ENCODE measurements at regions not wholly inside any gene's neighbourhood (a gene's known extent, or its start where the extent isn't known, plus 50 kb on each side); places are given as distances from the start of the nearest gene placed in this dataset.
"Not testable (repeated sequence)": the region's sequence is repeated elsewhere in the genome, so short reads cannot be mapped to it uniquely, and the experiment has no call there.

DNA sequence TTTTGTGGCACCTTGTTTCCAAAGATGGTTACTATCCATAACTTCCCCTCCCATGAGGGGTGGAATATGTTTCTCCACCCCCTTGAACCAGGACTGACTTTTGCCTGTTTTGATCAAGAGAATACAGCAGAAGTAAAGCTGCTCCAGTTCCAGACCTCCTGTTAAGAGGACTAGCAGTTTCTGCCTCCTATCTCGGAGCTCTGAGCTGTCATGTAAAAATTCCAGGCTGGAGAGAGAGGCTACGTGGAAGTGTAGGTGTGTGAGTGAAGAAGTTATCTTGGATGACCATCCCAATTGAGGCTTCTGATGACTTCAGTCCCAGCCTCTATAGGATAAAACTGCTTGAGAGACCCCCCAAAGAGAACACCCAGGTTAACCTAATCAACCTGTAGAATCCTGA lies 511.7 kb upstream of the IMPG1 start:
- H3K9me3 Mint-ChIP-seq = peaks cover 5 to 12% of the 10 kb centered on the region in 2 donors
- DNase-seq (ENCODE audit: low spot score in 2 of 2) (no peak), ATAC-seq (no peak)
- no peak overlapping the region for H3K27ac Mint-ChIP-seq
- H3K36me3 Mint-ChIP-seq = no peaks in the 10 kb centered on the region

DNA sequence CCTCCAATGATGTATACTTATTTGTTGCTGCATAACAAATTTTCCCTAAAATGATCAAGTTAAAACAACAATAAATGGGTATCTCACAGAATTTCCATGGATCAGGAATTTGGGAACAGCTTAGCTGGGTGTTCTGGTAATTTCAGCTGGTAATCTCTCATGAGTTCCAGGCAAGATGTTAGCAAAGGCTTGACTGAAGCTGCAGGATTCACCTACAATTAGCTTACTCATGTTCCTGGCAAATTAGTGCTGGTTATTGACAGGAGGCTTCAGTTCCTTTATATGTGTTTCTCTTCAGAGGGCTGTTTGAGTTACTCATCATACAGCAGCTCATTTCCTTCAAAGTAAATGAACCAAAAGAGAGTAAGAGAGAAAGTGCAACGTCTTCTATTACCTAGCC lies 506.3 kb upstream of the IMPG1 start:
- ATAC-seq = no peak
- Mint-ChIP-seq H3K27ac (no peak overlapping the region), H3K9me3 (peaks cover 5 to 12% of the 10 kb centered on the region in 2 donors), H3K36me3 (no peaks in the 10 kb centered on the region)
- no peak for DNase-seq (ENCODE audit: low spot score in 2 of 2)

DNA sequence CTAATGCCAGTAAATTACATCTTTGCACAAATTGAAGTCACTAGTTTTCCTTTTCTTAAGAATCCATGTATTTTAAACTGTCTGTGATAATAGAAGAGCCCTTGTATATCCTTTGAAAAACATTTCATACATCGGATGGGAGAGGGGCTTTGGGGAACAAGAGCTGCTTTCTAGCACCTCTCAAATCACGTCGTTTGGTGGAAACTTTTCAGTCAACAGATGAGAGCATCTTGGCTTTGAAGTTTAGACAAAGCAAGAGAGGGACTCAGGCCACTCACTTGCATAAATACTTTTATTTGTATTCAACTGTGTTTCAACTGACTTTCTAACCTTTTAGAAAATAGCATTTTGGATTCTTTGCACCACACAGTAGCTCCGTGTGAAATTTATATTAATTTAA lies 502.3 kb upstream of the IMPG1 start:
- Mint-ChIP-seq H3K36me3 (no peaks in the 10 kb centered on the region), H3K27ac (no peak overlapping the region), H3K9me3 (peaks cover 0 to 3% of the 10 kb centered on the region in 2 donors)
- DNase-seq (ENCODE audit: low spot score in 2 of 2) = no peak
- no peak for ATAC-seq

DNA sequence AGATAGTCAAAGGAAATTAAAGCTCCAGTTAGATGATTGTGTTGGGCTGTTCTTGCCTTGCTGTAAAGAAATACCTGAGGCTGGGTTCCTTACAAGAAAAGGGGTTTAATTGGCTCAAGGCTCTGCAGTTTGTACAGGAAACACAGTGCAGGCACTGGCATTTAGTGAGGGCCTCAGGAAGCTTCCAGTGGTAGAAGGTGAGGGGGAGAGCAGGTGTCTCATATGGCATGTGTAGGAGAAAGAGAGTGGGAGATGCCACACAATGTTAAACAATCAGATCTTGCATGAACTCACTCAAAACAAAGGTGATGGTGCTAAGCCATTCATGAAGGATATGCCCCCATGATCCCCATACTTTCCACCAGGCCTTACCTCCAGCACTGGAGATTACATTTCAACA lies 493.5 kb upstream of the IMPG1 start:
- Mint-ChIP-seq H3K27ac (no peak overlapping the region), H3K36me3 (peaks cover 0 to 10% of the 10 kb centered on the region in 2 donors), H3K9me3 (peaks cover 11 to 13% of the 10 kb centered on the region in 2 donors)
- ATAC-seq (no peak), DNase-seq (ENCODE audit: low spot score in 2 of 2) (no peak)

DNA sequence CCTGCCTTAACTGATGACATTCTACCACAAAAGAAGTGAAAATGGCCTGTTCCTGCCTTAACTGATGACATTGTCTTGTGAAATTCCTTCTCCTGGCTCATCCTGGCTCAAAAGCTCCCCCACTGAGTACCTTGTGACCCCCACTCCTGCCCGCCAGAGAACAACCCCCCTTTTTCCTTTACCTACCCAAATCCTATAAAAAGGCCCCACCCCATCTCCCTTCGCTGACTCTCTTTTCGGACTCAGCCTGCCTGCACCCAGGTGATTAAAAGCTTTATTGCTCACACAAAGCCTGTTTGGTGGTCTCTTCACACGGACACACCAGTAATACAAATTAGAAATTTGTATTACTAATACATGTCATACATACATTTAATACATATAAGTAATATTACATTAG lies 489.9 kb upstream of the IMPG1 start:
- ATAC-seq; H3K36me3 Mint-ChIP-seq; H3K9me3 Mint-ChIP-seq; H3K27ac Mint-ChIP-seq; DNase-seq (ENCODE audit: low spot score in 2 of 2): not testable (repeated sequence)

DNA sequence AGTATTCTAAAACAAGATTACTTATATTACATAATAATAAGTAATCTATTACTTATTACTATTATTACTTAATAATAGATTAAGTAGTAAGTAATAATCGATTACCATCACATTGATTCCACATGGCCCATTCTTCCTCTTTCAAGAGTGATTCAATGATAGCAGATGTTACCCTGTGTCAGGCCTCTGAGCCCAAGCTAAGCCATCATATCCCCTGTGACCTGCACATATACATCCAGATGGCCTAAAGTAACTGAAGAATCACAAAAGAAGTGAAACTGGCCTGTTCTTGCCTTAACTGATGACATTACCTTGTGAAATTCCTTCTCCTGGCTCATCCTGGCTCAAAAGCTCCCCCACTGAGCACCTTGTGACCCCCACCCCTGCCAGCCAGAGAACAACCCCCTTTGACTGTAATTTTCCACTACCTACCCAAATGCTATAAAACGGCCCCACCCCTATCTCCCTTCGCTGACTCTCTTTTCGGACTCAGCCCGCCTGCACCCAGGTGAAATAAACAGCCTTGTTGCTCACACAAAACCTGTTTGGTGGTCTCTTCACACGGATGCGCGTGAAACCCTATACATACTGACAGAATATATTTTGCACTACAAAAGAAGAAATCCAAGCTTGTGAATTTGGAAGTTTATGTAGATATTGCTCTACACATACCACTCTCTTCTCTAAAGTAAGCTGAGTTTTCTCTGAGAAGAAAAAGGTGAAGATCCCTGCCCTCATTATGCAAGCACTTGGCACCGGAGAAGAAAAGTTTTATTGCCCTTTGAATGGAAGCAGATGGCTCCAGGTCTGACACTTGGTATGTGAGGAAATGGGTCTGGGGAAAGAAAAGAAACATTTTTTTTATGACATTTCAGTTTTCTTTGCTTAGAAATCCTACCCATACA lies 488.6 kb upstream of the IMPG1 start:
- DNase-seq (ENCODE audit: low spot score in 2 of 2); ATAC-seq; H3K36me3 Mint-ChIP-seq; H3K9me3 Mint-ChIP-seq; H3K27ac Mint-ChIP-seq: not testable (repeated sequence)

DNA sequence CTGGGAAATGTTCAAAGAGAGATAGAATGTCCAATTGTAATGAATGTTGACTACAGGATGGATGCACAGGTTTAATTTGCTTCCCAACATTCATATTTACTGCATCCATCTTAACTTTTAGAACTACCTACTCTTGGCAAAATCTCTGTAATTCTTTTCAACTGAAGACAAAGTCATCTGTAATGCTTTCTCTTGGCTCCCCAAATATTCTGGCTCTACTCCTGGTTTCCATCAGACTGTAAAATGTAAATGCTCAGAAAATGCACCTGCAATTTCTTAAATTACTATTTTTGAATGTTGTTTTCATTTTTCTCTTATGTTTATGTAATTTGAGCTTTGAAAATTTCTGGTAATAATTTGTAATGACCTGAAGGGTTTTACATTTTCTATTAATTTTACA lies 480.8 kb upstream of the IMPG1 start:
- H3K9me3 Mint-ChIP-seq = peaks cover 9 to 18% of the 10 kb centered on the region in 2 donors
- DNase-seq (ENCODE audit: low spot score in 2 of 2) = no peak
- no peak overlapping the region for H3K27ac Mint-ChIP-seq
- no peaks in the 10 kb centered on the region for H3K36me3 Mint-ChIP-seq
- no peak for ATAC-seq

DNA sequence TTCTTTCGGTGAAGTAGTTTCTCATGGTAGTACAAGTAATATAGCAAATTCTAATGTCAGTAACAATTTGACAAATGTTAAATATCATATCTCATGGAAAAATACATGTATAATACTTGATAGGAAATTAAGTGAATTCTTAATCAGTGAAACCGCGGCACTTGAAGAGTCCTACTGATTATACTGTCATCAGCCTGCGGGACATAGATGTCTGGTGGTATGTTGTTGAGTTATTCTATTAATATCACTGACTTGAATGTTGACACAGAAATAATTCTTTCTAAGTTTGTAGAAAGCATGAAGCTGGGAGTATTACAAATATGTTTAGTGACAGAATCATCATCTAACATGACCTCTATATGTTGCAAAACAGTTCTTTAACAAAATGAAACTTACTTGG lies 479.8 kb upstream of the IMPG1 start:
- H3K27ac Mint-ChIP-seq = no peak overlapping the region
- H3K9me3 Mint-ChIP-seq = peaks cover 9 to 13% of the 10 kb centered on the region in 2 donors
- ATAC-seq (no peak), DNase-seq (ENCODE audit: low spot score in 2 of 2) (no peak)
- no peaks in the 10 kb centered on the region for H3K36me3 Mint-ChIP-seq

DNA sequence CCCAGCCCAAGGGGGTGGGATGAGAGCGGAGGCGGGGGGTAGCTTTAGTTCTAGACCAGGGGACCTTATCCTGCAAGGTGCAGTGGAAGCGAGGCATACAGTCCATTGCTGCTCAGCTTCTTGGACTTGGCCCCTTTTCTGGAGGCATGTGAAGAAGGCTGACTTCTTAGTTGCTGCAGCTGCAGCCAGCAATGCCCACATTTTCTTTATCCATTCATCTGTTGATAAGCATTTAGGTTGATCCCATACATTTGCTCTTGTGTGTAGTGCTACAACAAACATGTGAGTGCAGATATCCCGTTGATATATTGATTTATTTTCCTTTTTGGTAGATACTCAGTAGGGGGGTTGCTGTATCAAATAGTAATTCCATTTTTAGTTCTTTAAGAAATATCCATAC lies 461.2 kb upstream of the IMPG1 start:
- DNase-seq (ENCODE audit: low spot score in 2 of 2) (no peak), ATAC-seq (no peak)
- H3K27ac Mint-ChIP-seq = no peak overlapping the region
- H3K9me3 Mint-ChIP-seq = peaks cover 26 to 34% of the 10 kb centered on the region in 2 donors
- H3K36me3 Mint-ChIP-seq = peaks cover 5% of the 10 kb centered on the region in 2 donors

DNA sequence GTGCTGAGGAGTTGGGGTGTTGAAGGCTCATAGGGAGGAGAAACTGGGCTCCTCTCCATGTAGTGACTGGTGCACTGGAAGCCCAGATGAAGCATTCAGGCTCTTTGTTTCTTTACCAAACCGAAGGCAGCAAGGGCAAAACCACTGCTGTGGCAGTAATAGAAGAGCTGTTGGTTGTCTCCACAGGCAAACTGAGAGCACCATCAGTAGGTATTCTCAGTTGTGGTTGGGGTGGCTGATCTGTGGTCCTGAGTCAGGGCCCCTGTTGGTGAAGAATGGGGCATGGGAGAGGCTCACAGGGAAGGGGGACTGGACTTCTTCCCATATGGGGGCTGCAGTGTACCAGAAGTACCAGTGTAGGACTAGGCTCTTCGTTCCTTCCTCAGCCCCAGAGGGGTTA lies 460.2 kb upstream of the IMPG1 start:
- peaks cover 34 to 42% of the 10 kb centered on the region in 2 donors for H3K9me3 Mint-ChIP-seq
- H3K27ac Mint-ChIP-seq = no peak overlapping the region
- ATAC-seq (no peak), DNase-seq (ENCODE audit: low spot score in 2 of 2) (no peak)
- H3K36me3 Mint-ChIP-seq = peaks cover 5% of the 10 kb centered on the region in 2 donors

DNA sequence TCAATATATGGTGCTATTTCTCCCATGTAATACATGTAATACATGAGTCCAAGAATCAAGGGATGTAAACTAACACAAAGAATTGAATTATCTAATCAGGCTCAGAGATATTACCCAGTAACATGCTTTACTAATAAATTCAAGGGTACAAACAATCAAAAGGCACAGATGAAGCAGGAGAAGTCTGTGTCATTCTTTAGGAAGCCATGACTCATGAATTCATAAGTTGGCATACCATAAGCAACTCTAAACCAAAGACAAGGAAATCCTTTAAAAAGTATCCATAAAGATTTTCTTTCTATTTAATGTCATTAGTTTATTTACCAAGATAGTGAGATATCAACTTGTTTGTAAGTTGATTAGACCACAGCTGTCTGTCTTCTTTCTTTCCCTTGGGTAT lies 446.0 kb upstream of the IMPG1 start:
- Mint-ChIP-seq H3K27ac (no peak overlapping the region), H3K36me3 (no peaks in the 10 kb centered on the region), H3K9me3 (peaks cover 11 to 20% of the 10 kb centered on the region in 2 donors)
- no peak for DNase-seq (ENCODE audit: low spot score in 2 of 2)
- ATAC-seq = no peak

DNA sequence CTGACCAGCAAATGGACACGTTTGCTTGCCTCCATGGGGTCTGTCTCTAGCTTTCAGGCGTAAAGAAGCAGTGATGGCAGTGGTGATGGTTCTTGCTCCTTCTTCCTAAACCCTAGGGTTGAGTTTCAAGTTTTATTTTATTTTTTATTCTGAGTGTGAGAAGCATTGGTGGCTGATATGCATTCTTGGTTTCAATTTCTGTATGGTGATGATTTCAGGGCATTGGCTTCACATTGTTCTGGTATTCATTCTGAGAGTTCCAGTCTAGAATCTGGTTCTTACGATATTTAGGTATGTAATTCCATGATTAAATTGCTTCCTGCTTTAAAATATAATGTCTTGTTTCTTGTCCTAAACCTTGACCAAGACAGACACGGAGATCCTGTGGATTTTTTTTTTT lies 444.5 kb upstream of the IMPG1 start:
- no peak for ATAC-seq
- Mint-ChIP-seq H3K9me3 (peaks cover 16 to 25% of the 10 kb centered on the region in 2 donors), H3K27ac (no peak overlapping the region), H3K36me3 (no peaks in the 10 kb centered on the region)
- no peak for DNase-seq (ENCODE audit: low spot score in 2 of 2)

DNA sequence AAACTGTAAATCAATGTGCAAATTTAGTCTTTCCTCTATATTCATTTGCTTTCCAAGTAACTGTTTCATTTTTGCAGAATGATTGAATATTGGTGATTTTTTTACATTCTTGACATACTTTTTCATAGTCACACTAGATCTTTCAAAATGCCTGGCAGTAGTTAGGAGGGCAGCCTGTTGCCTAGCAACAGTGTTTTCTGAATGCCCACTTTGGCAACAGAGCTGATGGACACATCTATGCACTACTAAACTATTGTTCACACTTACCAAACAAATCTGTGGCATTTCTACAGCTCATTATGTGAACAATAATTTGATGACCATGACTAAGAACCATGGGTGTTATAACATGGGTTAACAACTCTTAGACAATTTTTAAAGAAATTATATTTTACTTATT lies 438.0 kb upstream of the IMPG1 start:
- no peak overlapping the region for H3K27ac Mint-ChIP-seq
- H3K9me3 Mint-ChIP-seq = peaks cover 15% of the 10 kb centered on the region in 2 donors
- no peak for DNase-seq (ENCODE audit: low spot score in 2 of 2)
- H3K36me3 Mint-ChIP-seq = no peaks in the 10 kb centered on the region
- ATAC-seq = no peak

DNA sequence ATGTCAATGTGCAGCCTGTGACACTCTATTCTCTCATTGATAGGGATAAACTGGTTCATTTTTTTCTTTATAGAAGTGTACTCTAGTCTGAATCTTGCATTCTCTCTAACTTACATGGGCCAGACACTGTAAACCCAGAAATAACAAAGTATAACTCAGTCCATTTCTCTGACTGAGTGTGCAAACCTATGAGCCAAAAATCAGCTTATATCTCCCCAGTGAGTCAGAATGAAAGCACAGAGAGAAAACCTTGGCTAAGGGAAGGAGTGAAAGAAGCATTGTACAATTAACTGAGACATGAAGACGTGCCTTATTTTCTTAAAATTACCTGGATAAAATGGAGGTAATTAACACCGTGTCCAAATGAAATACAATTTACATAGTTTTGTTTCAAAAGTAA lies 436.9 kb upstream of the IMPG1 start:
- DNase-seq (ENCODE audit: low spot score in 2 of 2) (no peak), ATAC-seq (no peak)
- H3K9me3 Mint-ChIP-seq = peaks cover 19 to 20% of the 10 kb centered on the region in 2 donors
- H3K27ac Mint-ChIP-seq = no peak overlapping the region
- no peaks in the 10 kb centered on the region for H3K36me3 Mint-ChIP-seq

DNA sequence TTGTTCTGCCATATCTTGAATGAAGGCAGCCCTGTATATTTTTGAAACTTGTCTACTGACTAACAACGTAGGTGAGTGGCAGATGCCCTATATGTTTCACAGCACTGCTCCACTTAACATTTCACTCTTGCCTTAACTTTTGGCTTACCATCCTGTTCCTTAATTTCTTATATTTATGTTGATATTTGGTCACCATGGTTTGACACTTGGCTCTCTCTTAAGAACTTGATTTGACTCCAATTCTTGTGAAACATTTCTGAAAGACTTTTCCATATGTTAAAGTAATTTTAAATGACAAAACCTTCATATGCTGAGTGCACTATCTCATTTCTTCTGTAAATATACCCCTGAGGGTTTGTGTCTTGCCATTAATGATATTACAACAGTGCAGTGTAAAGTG lies 434.3 kb upstream of the IMPG1 start:
- Mint-ChIP-seq H3K36me3 (no peaks in the 10 kb centered on the region), H3K27ac (no peak overlapping the region), H3K9me3 (peaks cover 18% of the 10 kb centered on the region in 2 donors)
- ATAC-seq (no peak), DNase-seq (ENCODE audit: low spot score in 2 of 2) (no peak)

DNA sequence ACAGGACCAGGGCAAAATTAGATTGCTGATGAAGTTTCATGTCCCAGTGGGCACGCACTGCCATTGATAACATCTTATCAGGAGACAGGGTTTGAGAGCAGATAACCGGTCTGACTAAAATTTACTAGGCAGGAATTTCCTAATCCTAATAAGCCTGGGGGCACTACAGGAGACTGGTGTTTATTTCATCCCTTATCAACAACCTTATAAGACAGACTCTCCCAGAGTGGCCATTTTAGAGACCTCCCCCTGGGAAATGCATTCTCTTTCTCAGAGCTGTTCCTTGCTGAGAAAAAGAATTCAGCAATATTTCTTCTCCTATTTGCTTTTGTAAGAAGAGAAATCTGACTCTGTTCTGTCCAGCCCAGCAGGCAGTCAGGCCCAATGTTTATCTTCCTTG lies 423.4 kb upstream of the IMPG1 start:
- H3K36me3 Mint-ChIP-seq = peaks cover 9 to 22% of the 10 kb centered on the region in 2 donors
- ATAC-seq (no peak), DNase-seq (ENCODE audit: low spot score in 2 of 2) (no peak)
- H3K9me3 Mint-ChIP-seq = peaks cover 19 to 22% of the 10 kb centered on the region in 2 donors
- H3K27ac Mint-ChIP-seq = no peak overlapping the region

DNA sequence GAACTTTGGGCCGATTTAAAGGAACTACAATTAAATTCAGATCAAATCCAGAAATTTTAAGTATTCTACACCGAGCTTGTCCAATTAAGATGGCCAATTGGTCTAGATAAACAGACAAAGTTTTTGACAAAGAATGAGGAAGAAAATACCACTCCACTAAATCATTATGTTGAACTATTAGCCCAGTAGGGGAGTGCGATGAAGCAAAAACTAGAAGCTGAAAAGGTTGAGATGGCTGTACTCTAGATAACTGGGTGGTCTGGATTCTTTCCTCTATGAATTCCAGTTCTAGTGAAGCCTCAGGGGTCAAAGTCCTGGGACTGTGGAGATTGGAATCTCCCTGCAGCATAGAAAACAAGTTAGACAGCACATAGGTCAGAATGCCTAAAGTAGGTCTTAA lies 418.9 kb upstream of the IMPG1 start:
- ATAC-seq = not testable (repeated sequence)
- Mint-ChIP-seq H3K9me3 (peaks cover 28 to 29% of the 10 kb centered on the region in 2 donors), H3K36me3 (peaks cover 9 to 22% of the 10 kb centered on the region in 2 donors)

DNA sequence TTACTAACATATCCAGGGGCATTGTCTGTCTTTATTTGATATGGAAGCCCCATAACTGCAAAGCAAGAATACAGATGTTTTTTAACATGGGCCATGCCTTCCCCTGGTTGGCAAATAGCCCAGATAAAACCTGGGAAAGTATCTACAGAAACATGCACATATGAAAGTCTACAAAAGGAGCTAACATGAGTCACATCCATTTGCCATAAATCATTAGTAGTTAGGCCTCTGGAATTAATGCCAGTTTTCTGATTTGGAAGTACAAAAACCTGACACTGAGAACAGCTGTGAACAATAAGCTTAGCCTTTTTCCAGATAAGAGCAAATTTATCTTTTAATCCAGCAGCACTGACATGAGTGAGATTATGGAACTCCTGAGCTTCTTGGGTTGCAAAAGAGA lies 418.0 kb upstream of the IMPG1 start:
- peaks cover 9 to 19% of the 10 kb centered on the region in 2 donors for H3K36me3 Mint-ChIP-seq
- DNase-seq (ENCODE audit: low spot score in 2 of 2) (no peak), ATAC-seq (no peak)
- H3K9me3 Mint-ChIP-seq = peaks cover 24 to 25% of the 10 kb centered on the region in 2 donors
- no peak overlapping the region for H3K27ac Mint-ChIP-seq

More for the DNA sequence above, 418.9 kb upstream of the IMPG1 start:
- not testable (repeated sequence) for H3K27ac Mint-ChIP-seq; DNase-seq (ENCODE audit: low spot score in 2 of 2)
